DMS79 (cell line): ENCODE measurements at regions not wholly inside any gene's neighbourhood (a gene's known extent, or its start where the extent isn't known, plus 50 kb on each side); places are given as distances from the start of the nearest gene placed in this dataset.
"Not testable (repeated sequence)": the region's sequence is repeated elsewhere in the genome, so short reads cannot be mapped to it uniquely, and the experiment has no call there.

Experiments used
- DNase-seq: peaks from one replicate; lab custom pipeline; 2025; lab: John Stamatoyannopoulos, UW

- DNase-seq: no peak
These were observed 283.8 kb downstream of the GATA3 start for GRCh38 chr10:8338177-8338766.

DNA sequence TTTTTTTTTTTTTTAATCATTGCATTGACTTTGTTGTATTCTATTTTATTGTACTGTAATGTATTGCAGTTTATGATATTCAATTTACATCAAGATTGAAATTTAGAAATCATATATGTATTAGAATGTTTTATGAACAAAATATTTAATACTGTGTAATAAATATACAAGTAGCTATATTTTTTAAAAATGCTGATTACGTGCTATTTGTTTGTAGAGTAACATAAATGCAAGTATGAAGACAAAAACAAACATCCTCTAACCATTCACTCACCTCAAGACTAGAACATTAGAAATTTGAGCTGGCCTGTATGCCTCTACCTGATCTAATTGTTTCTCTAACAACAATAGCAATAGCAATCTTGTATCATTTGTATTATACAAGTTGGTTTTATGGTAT is 290.3 kb downstream of the GATA3 start:
- no peak for DNase-seq

- DNase-seq: no peak
These were observed 292.4 kb downstream of the GATA3 start for GRCh38 chr10:8346861-8347260.

- not testable (repeated sequence) for DNase-seq
These were observed 293.1 kb downstream of the GATA3 start for GRCh38 chr10:8347614-8348013.

- DNase-seq: no peak
These were observed 295.2 kb downstream of the GATA3 start for GRCh38 chr10:8349610-8350249.

- DNase-seq: no peak
These were observed 295.9 kb downstream of the GATA3 start for GRCh38 chr10:8350250-8350967.

DNA sequence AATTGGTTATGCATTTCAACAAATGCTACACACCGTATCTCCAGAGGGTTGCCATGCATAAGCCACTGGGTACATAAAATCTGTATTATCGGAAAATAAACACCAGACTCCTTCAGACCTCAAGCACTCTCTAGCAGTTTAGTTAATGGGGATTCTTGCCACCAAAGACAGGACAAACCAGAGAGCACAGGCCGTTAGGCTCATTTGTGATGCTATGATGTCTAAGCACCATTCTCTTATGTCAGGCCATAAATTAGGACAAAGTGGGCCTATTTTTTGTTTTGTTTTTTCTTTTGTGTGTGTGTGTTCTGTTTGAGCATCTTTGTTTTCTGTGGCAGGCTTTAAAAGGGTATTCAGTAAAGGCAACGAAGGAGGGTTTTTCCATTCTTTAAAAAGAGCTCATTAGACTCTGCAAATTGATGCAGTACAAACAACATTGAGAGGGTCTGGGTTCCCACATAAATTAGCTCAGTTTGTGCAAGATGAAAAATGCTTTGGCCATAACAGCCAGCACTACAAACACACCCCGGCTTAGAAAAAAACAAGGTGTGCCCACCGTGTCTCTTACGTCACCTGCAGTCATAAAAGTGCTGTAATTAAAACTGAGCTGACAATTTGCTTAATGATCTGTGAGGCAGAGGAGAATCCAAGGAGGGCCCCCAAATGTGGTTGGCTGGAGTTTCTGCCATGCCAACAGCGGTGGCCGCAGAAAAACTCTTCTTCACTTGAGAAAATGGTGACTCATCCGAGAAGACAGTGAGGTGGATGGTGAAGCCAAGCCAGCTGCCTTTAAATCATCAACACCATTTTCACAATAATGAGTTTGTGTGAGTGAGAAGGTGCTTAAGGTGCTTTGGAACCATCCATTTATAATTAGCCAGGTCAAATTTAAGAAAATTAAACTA is 297.9 kb downstream of the GATA3 start:
- DNase-seq: no peak

- no peak for DNase-seq
These were observed 301.8 kb downstream of the GATA3 start for GRCh38 chr10:8356283-8356682.

DNA sequence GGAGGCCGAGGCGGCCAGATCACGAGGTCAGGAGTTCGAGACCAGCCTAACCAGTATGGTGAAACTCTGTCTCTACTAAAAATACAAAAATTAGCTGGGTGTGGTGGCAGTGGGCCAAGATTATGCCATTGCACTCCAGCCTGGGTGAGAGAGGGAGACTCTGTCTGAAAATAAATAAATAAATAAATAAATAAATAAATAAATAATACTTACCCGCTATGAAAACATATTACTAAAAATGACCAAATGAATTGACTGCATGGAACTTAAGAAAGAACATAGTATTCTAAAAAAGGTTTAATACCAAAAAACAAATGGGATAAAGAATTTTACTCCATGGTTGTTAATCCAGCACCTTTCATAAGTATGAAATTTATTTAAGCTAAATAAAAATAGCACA is 305.0 kb downstream of the GATA3 start:
- no peak for DNase-seq

DNA sequence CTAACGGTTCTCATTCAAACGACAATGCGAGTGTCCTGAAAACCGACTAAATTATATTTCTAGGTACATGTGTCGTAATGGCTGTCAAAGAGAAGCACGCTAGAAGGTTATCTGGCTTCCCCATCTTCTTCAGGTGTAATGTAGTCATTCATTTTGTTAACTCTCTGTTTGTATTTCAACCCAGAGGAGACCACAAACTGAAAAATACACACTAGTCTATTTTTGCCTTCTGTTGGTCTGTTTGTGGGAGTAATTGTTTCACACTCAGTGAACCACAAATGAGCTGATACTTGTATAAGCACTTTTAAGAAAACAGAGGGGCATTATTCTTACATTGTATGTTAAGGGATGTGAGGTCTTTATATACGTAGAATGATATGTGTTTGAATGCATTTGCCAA is 305.9 kb downstream of the GATA3 start:
- no peak for DNase-seq

DNA sequence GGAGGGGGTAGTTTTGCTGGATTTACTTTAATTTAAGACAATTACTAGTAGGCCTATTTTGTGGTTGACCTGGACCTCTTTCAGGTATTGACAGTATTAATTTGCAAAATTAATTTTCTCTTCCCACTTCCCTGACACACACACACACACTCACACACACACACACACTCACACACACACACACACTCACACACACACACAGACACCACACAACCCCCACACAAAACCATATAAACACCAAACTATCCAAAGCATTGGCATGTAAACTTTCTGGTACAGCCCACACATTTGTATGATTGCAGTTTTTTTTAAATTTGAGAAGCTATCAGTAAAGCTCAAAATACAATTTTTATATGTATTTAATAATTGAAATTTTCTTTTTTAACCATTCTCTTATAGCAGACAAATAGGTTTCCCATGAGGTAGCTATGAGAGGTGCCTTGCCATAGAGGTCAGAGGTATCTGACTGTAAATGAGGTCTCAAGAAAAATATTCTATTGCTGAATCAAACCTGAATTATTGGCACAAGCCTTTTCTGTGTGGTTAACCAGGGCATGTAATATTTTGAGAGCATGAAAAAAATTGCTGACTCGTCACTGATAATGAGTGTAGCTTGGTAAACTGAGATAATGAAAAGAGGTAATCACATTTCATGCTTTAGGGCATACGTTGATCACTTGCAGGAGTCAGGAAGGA is 306.5 kb downstream of the GATA3 start:
- no peak for DNase-seq

DNA sequence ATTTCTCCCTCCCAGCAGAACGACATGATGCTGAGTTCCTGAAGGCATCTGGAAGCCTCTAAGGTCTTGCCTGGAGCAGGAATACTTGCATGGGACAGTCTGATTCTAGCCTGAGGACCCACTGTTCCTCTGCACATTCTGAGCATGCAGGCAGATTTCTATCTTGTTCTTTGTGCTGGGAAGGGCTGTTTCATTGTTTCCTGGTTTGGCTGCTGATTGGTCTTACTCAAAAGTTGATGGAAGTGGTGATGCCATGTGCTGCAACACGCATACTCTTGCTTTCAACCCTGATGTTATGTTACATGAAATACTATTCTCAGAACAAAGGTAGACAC is 307.0 kb downstream of the GATA3 start:
- no peak for DNase-seq

DNA sequence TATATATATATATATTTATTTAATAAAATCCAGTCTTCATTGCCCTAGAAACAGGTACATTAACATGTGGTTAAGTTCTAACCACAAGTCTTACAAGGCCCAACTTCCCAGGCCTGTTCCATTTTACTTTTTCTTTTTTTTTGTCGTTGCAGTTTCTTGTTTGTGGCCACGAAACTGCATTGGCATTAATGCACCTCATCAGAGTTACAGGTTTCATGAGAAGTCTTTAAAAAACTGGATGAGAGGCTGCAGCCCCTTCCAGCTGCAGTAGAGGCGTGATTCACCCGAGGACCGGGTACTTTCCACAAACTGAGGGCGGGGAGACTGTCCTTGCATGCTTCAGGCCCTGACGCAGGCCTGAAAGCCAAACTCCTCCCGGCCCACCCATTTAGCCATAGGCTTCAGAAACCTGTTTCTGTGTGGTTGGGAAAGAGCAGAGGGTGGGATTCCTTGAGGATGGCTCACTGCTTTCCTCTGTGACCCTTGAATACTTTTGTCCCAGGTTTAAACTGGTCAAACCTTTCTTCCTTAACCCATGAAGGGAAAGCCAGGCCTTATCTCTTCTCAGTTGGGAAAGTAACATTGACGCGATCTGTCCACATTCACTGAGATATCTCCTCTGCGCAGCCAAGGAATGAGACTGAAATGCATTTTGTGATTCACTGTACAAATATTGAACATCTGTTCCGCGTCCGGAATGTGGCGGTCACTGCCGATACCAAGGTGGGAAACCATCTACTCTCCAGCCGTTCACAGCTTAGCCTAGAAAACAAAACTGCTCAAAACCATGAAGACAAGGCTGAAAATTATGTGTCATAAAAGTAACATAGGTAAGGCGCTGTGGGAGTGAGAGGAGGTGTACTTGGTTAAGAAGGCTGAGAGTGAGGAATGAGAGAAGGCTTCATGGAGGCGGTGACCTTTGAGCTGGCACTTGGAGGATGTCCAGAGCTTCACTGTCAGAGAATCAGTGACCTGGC is 311.7 kb downstream of the GATA3 start:
- DNase-seq: no peak

- DNase-seq: not testable (repeated sequence)
These were observed 313.4 kb downstream of the GATA3 start for GRCh38 chr10:8367672-8368411.

DNA sequence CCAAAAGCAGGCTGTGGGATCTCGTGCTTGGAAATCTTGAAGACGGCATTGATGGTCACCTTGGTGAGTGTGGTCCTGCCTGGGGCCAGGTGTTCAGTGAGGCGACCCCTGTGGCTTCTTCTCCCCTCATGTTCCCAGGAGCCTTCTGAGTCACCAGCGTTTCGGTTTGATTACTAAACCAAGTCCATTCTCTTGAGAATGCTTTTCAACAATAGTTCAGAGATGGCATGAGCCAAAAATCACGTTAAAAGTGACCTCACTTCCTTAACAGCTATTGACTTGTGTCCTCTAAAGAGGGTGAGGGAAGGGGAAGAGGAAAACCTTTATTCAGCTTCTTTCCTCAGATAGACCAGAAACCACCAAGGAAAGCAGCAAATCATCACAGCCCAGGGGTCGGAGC is 315.2 kb downstream of the GATA3 start:
- DNase-seq: no peak

- DNase-seq: no peak
These were observed 319.8 kb downstream of the GATA3 start for GRCh38 chr10:8374334-8374733.

DNA sequence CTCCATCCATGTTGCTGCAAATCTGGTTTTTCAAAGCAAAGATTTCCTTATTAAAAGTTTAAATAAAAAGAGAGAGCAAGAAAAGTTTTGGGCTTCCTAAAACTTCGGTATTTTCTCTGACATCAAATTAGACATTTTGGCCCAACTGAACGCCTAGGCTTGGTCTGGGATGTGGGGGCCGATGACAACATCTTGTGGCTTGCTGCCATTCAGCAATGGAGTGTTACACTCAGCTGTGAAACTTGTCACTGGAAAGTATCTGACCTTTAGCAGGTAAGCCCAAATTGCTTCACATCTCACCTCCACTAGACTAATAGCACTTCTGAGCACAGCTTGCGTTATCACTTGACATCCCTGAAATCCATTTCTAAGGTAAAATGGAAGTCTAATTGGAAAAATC is 320.6 kb downstream of the GATA3 start:
- DNase-seq: no peak

DNA sequence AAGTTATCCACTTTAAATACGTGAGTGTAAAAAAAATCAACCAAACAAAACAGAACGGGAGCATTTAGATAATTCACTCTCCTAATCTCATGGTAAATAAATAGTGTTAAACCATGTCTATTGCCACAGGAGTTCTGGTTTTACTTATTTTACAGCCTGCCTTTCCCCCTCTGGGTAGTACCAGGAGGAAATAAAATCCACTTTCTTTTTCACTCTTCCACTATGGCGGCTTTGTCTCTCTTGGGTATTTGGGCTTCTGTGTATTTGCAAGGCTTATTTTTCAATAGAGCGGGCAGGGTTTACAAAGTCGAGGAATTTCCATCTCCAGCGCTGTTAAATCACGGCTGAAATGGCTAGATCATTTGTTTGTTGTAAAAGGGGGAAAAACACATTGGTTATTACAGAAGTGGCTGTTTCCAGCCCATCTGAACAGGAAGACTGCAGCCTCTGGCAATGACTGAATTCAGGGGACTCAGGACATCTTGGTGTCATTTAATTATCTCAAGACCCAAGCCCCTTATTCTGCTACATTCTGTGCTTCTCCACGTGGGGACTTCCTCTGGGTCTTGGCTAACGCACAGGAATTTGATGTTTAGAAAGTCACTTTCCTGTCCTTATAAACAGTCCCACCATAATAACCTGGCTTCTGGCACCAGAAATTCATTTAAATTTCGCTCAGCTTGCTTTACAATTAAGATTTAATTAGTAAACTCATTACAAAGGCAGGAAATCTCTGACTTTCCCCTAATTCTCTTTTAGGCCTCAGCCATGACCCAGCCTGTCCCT is 323.9 kb downstream of the GATA3 start:
- DNase-seq: no peak
